ENCODE measurements at regions not wholly inside any gene's neighbourhood (a gene's known extent, or its start where the extent isn't known, plus 50 kb on each side); places are given as distances from the start of the nearest gene placed in this dataset.
A peak's percentile ranks its signal among the peaks of the same experiment; 100 is the strongest.

DNA sequence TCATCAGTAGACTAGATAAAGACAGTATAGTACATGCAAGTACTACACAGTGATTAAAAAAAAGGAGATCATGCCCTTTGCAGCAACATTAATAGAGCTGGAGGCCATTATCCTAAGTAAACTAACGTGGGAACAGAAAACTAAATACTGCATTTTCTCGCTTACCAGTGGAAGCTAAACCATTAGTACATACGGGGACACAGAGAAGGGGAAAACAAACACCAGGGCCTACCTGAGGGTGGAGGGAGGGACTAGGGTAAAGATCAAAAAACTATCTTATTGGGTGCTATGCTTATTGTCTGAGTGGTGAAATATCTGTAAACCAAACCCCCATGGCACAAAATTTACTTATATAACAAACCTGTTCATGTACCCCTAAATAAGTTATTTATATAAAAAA is 836.9 kb downstream of the SH3BGRL start:
- Histone ChIP-seq H3K27ac (no peak overlapping the region), H3K36me3 (no peaks in the 10 kb centered on the region), H3K4me3 (ENCODE audit: low read depth, low read length) (no peak overlapping the region), H3K27me3 (ENCODE audit: insufficient read depth, low read depth, severe bottlenecking) (peaks cover 7% of the 10 kb centered on the region), H3K9me3 (ENCODE audit: severe bottlenecking) (no peaks in the 10 kb centered on the region)
- DNase-seq = no peak
- TF ChIP-seq, protein P1, sequence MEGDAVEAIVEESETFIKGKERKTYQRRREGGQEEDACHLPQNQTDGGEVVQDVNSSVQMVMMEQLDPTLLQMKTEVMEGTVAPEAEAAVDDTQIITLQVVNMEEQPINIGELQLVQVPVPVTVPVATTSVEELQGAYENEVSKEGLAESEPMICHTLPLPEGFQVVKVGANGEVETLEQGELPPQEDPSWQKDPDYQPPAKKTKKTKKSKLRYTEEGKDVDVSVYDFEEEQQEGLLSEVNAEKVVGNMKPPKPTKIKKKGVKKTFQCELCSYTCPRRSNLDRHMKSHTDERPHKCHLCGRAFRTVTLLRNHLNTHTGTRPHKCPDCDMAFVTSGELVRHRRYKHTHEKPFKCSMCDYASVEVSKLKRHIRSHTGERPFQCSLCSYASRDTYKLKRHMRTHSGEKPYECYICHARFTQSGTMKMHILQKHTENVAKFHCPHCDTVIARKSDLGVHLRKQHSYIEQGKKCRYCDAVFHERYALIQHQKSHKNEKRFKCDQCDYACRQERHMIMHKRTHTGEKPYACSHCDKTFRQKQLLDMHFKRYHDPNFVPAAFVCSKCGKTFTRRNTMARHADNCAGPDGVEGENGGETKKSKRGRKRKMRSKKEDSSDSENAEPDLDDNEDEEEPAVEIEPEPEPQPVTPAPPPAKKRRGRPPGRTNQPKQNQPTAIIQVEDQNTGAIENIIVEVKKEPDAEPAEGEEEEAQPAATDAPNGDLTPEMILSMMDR (IDR thresholded peaks at IDR 0.05; ENCODE audit: low read depth, low read length) = no peak

DNA sequence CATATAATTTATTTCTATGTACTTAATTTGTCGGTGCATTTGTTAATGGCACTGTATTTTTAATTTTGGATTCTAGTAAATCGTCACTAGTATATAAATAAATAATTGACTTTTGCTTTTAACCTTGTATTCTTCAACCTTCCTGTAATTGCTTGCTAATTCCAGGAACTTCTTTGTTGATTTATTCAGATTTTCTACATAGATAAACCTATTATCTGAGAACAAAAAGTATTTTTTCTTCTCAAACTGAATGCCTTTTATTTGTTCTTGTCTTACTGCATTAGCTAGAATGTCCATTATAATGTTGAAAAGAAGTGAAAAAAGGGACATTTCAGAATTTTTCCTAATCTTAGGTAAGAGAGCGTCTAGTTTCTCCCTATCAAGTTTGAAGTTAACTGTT is 839.1 kb downstream of the SH3BGRL start:
- TF ChIP-seq, protein P1 (IDR thresholded peaks at IDR 0.05; ENCODE audit: low read depth, low read length) = no peak
- Histone ChIP-seq H3K4me3 (ENCODE audit: low read depth, low read length) (no peak overlapping the region), H3K27me3 (ENCODE audit: insufficient read depth, low read depth, severe bottlenecking) (peaks cover 5% of the 10 kb centered on the region), H3K9me3 (ENCODE audit: severe bottlenecking) (no peaks in the 10 kb centered on the region), H3K27ac (no peak overlapping the region), H3K36me3 (no peaks in the 10 kb centered on the region)
- DNase-seq = no peak

DNA sequence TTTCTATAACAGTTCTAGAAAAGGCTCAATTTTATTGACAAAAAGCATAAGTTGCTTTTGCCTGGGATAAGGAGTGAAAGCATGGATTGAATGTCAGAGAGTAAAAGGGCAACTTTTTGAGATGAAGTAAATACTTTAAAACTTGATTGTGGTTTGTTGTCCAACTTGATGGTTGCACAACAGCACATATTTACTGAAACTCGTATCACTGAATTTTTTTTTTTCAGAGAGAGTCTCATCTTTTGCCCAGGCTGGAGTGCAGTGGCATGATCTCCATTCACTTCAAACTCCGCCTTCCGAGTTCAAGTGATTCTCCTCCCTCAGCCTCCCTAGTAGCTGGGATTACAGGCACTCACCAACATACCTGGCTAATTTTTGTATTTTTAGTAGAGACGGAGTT is 856.8 kb downstream of the SH3BGRL start:
- Histone ChIP-seq H3K27me3 (ENCODE audit: insufficient read depth, low read depth, severe bottlenecking) (peaks cover 5% of the 10 kb centered on the region), H3K27ac (no peak overlapping the region), H3K36me3 (no peaks in the 10 kb centered on the region), H3K4me3 (ENCODE audit: low read depth, low read length) (no peak overlapping the region), H3K9me3 (ENCODE audit: severe bottlenecking) (no peaks in the 10 kb centered on the region)
- DNase-seq = no peak
- TF ChIP-seq, protein P1 (IDR thresholded peaks at IDR 0.05; ENCODE audit: low read depth, low read length) = no peak

DNA sequence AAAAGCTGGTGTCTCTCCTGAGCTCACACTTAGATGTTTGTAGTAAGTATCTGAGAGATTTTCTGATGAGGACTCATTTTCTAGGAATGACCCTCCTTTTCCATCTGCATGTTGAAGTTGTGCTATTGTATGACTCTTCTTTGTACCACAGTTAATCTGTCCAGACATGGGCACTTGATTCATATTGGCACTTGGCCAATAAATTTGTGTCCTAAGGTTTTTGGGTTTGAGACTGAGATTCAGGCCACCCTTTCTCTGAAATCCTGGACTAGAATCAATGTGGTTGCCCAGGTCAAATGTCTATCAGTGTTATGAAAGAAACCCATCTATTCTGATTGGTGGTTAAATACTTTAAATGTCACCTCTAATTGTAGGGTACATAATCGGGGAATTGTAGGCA is 869.0 kb downstream of the SH3BGRL start:
- Histone ChIP-seq H3K36me3 (no peaks in the 10 kb centered on the region), H3K9me3 (ENCODE audit: severe bottlenecking) (no peaks in the 10 kb centered on the region), H3K27me3 (ENCODE audit: insufficient read depth, low read depth, severe bottlenecking) (no peaks in the 10 kb centered on the region), H3K27ac (no peak overlapping the region), H3K4me3 (ENCODE audit: low read depth, low read length) (no peak overlapping the region)
- no peak for DNase-seq
- TF ChIP-seq, protein P1 (IDR thresholded peaks at IDR 0.05; ENCODE audit: low read depth, low read length) = no peak

DNA sequence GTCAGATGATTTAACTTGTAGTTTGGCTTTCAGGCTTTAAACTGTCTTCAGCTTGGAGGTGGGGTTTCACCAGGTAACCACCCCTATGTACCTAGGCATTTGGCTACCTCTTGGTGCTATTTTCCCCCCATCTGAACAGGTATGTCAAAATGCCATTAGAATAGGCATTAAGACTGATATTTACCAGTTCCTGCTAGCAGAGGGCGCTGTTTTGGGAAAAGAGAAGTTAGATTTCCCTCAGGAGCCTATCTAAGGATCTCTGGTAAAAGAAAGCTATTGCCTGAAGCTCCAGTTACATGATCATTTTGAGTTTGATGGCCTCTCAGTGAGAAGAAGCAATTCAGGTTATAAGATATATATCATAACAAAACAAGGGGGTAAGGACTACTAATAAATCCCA is 879.1 kb downstream of the SH3BGRL start:
- no peak for DNase-seq
- Histone ChIP-seq H3K27me3 (ENCODE audit: insufficient read depth, low read depth, severe bottlenecking) (no peaks in the 10 kb centered on the region), H3K27ac (no peak overlapping the region), H3K9me3 (ENCODE audit: severe bottlenecking) (no peaks in the 10 kb centered on the region), H3K4me3 (ENCODE audit: low read depth, low read length) (no peak overlapping the region), H3K36me3 (no peaks in the 10 kb centered on the region)
- TF ChIP-seq, protein P1 (IDR thresholded peaks at IDR 0.05; ENCODE audit: low read depth, low read length) = 0 out of 2 replicates have a peak, but pooled peaks have one; percentile 27

DNA sequence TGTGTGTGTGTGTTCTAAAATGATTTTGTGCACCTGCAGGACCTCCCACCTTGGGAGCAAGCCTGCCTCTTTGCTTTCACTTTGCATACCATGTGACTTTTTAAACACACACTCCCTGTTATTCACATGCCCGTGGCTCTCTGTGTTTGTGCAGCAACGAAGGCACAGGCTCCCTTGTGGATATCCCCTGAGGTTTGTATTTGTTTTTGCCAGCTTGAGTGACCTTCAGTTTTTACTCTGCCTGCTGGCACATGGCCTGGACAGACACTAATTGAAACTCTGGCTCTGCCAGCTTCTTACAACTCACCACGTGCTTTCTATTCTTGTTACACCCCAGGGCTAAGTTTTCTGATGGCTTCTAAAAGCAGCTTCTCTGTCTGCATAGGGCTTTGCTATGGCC is 885.8 kb downstream of the SH3BGRL start:
- Histone ChIP-seq H3K9me3 (ENCODE audit: severe bottlenecking) (no peaks in the 10 kb centered on the region), H3K4me3 (ENCODE audit: low read depth, low read length) (no peak overlapping the region), H3K27ac (no peak overlapping the region), H3K27me3 (ENCODE audit: insufficient read depth, low read depth, severe bottlenecking) (peaks cover 6% of the 10 kb centered on the region), H3K36me3 (no peaks in the 10 kb centered on the region)
- TF ChIP-seq, protein P1 (IDR thresholded peaks at IDR 0.05; ENCODE audit: low read depth, low read length) = no peak
- no peak for DNase-seq

Measured in WERI-Rb-1 (cell line).